Liver (tissue), 8 donors: ENCODE measurements at regions not wholly inside any gene's neighbourhood (a gene's known extent, or its start where the extent isn't known, plus 50 kb on each side); places are given as distances from the start of the nearest gene placed in this dataset.

Experiments used
- DNase-seq: peaks from one replicate; pipeline ENCODE4 v3.0.0-alpha.2; 2017; ENCODE audit warnings: low spot score
- H3K27ac ChIP-seq, 2 donors: one replicate each; pipeline ENCODE4 v1.7.0; 2013; ENCODE audit warnings: inconsistent platforms in 2 of 2, low read length in 2 of 2, control low read depth in 1 of 2, low read depth in 1 of 2, mild to moderate bottlenecking in 1 of 2
- H3K27me3 ChIP-seq, 4 donors: one replicate each; pipeline versions ENCODE4 v1.6.1 to v1.7.0; 2013; ENCODE audit warnings: low read length in 3 of 4, inconsistent platforms in 1 of 4, mild to moderate bottlenecking in 1 of 4, moderate library complexity in 1 of 4; ENCODE audit not compliant: control insufficient read depth in 4 of 4, insufficient read depth in 4 of 4
- H3K36me3 ChIP-seq, 4 donors: one replicate each; pipeline versions ENCODE4 v1.6.1 to v1.7.0; 2013; ENCODE audit warnings: low read length in 3 of 4, mild to moderate bottlenecking in 3 of 4, low read depth in 1 of 4, moderate library complexity in 1 of 4; ENCODE audit not compliant: control insufficient read depth in 4 of 4, insufficient read depth in 3 of 4
- H3K4me1 ChIP-seq, 4 donors: one replicate each; pipeline versions ENCODE4 v1.6.1 to v1.7.0; 2013; ENCODE audit warnings: low read length in 3 of 4, mild to moderate bottlenecking in 3 of 4, moderate library complexity in 1 of 4; ENCODE audit not compliant: control insufficient read depth in 4 of 4, insufficient read depth in 4 of 4
- H3K4me3 ChIP-seq, 3 donors: one replicate each; pipeline versions ENCODE4 v1.6.1 to v1.7.0; 2013; ENCODE audit warnings: low read length in 3 of 3, control low read depth in 1 of 3, low read depth in 1 of 3, mild to moderate bottlenecking in 1 of 3
- H3K9ac ChIP-seq, 2 donors: one replicate each; pipeline ENCODE4 v1.7.0; 2013; ENCODE audit warnings: low read length in 2 of 2, mild to moderate bottlenecking in 2 of 2, moderate library complexity in 2 of 2, control low read depth in 1 of 2, low read depth in 1 of 2
- H3K9me3 ChIP-seq, 4 donors: one replicate each; pipeline versions ENCODE4 v1.6.1 to v1.7.0; 2013; ENCODE audit warnings: low read length in 3 of 4; ENCODE audit not compliant: control insufficient read depth in 4 of 4
- EGR1 ChIP-seq, 2 donors: IDR thresholded peaks; 2 replicates each; pipeline ENCODE4 v1.6.1; 2016 to 2018; ENCODE audit warnings: antibody characterized with exemption in 2 of 2, low read depth in 2 of 2
- FOXA1 ChIP-seq: IDR thresholded peaks from 2 replicates; pipeline ENCODE4 v1.6.1; 2016; ENCODE audit warnings: antibody characterized with exemption
- FOXA2 ChIP-seq: IDR thresholded peaks from 2 replicates; pipeline ENCODE4 v1.6.1; 2016; ENCODE audit warnings: antibody characterized with exemption
- GABPA ChIP-seq, 2 donors: IDR thresholded peaks in 1 of 2; conservative IDR thresholded peaks in 1 of 2; 2 replicates each; pipeline ENCODE4 v1.6.1; 2016; ENCODE audit warnings: antibody characterized with exemption in 2 of 2, mild to moderate bottlenecking in 1 of 2, moderate library complexity in 1 of 2
- HNF4A ChIP-seq, 2 donors: conservative IDR thresholded peaks; 2 replicates each; pipeline ENCODE4 v1.6.1; 2016; ENCODE audit warnings: antibody characterized with exemption in 2 of 2, mild to moderate bottlenecking in 2 of 2
- JUND ChIP-seq, 2 donors: IDR thresholded peaks; 2 replicates each; pipeline ENCODE4 v1.6.1; 2016; ENCODE audit warnings: antibody characterized with exemption in 2 of 2
- NR2F2 ChIP-seq: IDR thresholded peaks from 2 replicates; pipeline ENCODE4 v1.6.1; 2016; ENCODE audit warnings: antibody characterized with exemption
- RAD21 ChIP-seq, 2 donors: IDR thresholded peaks; 2 replicates each; pipeline ENCODE4 v1.6.1; 2016; ENCODE audit warnings: antibody characterized with exemption in 2 of 2, mild to moderate bottlenecking in 2 of 2
- RXRA ChIP-seq, 2 donors: IDR thresholded peaks; 2 replicates each; pipeline ENCODE4 v1.6.1; 2017 to 2018; ENCODE audit warnings: antibody characterized with exemption in 2 of 2, mild to moderate bottlenecking in 1 of 2
- SP1 ChIP-seq: IDR thresholded peaks from 2 replicates; pipeline ENCODE4 v1.6.1; 2018; ENCODE audit warnings: antibody characterized with exemption, mild to moderate bottlenecking
- TAF1 ChIP-seq: conservative IDR thresholded peaks from 2 replicates; pipeline ENCODE4 v1.6.1; 2016; ENCODE audit warnings: antibody characterized with exemption, mild to moderate bottlenecking
- YY1 ChIP-seq: IDR thresholded peaks from 2 replicates; pipeline ENCODE4 v1.6.1; 2016; ENCODE audit warnings: antibody characterized with exemption, mild to moderate bottlenecking
- WGBS: extraction: QIAGEN DNeasy Blood & Tissue Kit; methylation state at CpG from one replicate; pipeline ENCODE4 v1.1.7; 2013; 5-methylcytosine and 5-hydroxymethylcytosine counted together
- TF ChIP-seq, protein P1 (sequence below): fragments of 150-350 bp; IDR thresholded peaks from 2 replicates; pipeline ENCODE4 v1.5.1; 2017; ENCODE audit warnings: improper control_type of control experiment, low read depth, low read length; ENCODE audit not compliant: missing input control
- TF ChIP-seq, protein P2 (sequence below): IDR thresholded peaks from 2 replicates; pipeline ENCODE4 v1.6.1; 2016; ENCODE audit warnings: antibody characterized with exemption, mild to moderate bottlenecking
- TF ChIP-seq, protein P3 (sequence below): IDR thresholded peaks from 2 replicates; pipeline ENCODE4 v1.6.1; 2016; ENCODE audit warnings: antibody characterized with exemption
- TF ChIP-seq, protein P4 (sequence below): IDR thresholded peaks from 2 replicates; pipeline ENCODE4 v1.6.1; 2016; ENCODE audit warnings: antibody characterized with exemption
- TF ChIP-seq, protein P5 (sequence below): IDR thresholded peaks from 2 replicates; pipeline ENCODE4 v1.6.1; 2016; ENCODE audit warnings: antibody characterized with exemption
- donor health status: healthy.
- donor health status: healthy.
- donor health status: healthy.
- donor health status: healthy.
- donor health status: healthy.

DNA sequence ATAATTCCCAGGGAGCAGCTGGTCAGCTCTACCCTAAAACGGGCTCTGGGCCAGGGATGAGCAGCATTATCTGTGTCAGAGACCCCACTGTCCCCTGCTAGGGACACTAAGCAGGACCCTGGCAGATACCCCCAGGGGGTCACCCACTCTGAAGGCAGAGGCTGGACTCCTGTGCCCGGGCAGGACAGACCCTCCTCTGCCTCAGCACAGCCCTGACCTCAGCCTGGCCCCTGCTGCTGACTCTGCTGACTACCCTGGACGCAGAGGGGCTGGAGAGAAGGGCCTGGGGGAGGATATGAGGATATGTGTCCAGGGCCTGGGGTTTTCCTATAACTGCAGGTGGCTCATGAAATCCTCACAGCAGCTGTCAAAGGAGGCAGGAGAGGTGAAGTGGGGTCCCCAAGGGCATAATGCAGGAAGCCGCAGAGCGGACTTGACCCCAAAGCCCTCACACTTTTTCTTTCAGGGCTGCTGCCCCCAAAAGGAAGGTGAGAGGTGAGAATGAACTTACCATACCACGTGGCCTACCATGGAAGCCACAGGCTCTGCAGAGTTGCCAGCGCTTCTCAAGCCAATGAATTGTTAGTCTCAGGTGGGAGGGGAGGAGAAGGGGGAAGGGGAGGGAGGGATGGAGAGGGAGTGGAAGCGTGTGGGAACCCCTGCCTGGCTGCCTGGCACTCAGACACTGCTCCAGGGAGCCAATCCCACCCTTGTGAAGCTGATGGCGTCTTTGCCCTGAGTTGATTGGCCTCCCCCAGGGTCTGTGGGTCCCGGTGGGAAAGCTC, 76.7 kb upstream of the WNT11 start:
- TF ChIP-seq JUND (IDR thresholded peaks at IDR 0.05): no peak
- no peak for TF ChIP-seq GABPA (IDR thresholded peaks at IDR 0.05 in 1 of 2, conservative IDR thresholded peaks at IDR 0.05 in 1 of 2)
- no peak for TF ChIP-seq HNF4A (conservative IDR thresholded peaks at IDR 0.05)
- TF ChIP-seq NR2F2: no peak
- TF ChIP-seq, protein P1, sequence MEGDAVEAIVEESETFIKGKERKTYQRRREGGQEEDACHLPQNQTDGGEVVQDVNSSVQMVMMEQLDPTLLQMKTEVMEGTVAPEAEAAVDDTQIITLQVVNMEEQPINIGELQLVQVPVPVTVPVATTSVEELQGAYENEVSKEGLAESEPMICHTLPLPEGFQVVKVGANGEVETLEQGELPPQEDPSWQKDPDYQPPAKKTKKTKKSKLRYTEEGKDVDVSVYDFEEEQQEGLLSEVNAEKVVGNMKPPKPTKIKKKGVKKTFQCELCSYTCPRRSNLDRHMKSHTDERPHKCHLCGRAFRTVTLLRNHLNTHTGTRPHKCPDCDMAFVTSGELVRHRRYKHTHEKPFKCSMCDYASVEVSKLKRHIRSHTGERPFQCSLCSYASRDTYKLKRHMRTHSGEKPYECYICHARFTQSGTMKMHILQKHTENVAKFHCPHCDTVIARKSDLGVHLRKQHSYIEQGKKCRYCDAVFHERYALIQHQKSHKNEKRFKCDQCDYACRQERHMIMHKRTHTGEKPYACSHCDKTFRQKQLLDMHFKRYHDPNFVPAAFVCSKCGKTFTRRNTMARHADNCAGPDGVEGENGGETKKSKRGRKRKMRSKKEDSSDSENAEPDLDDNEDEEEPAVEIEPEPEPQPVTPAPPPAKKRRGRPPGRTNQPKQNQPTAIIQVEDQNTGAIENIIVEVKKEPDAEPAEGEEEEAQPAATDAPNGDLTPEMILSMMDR: no peak
- TF ChIP-seq, protein P2, sequence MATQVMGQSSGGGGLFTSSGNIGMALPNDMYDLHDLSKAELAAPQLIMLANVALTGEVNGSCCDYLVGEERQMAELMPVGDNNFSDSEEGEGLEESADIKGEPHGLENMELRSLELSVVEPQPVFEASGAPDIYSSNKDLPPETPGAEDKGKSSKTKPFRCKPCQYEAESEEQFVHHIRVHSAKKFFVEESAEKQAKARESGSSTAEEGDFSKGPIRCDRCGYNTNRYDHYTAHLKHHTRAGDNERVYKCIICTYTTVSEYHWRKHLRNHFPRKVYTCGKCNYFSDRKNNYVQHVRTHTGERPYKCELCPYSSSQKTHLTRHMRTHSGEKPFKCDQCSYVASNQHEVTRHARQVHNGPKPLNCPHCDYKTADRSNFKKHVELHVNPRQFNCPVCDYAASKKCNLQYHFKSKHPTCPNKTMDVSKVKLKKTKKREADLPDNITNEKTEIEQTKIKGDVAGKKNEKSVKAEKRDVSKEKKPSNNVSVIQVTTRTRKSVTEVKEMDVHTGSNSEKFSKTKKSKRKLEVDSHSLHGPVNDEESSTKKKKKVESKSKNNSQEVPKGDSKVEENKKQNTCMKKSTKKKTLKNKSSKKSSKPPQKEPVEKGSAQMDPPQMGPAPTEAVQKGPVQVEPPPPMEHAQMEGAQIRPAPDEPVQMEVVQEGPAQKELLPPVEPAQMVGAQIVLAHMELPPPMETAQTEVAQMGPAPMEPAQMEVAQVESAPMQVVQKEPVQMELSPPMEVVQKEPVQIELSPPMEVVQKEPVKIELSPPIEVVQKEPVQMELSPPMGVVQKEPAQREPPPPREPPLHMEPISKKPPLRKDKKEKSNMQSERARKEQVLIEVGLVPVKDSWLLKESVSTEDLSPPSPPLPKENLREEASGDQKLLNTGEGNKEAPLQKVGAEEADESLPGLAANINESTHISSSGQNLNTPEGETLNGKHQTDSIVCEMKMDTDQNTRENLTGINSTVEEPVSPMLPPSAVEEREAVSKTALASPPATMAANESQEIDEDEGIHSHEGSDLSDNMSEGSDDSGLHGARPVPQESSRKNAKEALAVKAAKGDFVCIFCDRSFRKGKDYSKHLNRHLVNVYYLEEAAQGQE: no peak
- TF ChIP-seq FOXA1: no peak
- WGBS: 87% methylated on average over 10 of the region's 10 CpGs
- no peaks in the 10 kb centered on the region for H3K27me3 ChIP-seq
- H3K4me3 ChIP-seq: no peak overlapping the region
- H3K9me3 ChIP-seq: no peaks in the 10 kb centered on the region
- no peak overlapping the region for H3K9ac ChIP-seq
- DNase-seq: no peak
- H3K4me1 ChIP-seq: no peaks in the 10 kb centered on the region
- no peaks in the 10 kb centered on the region for H3K36me3 ChIP-seq
- no peak overlapping the region for H3K27ac ChIP-seq

- H3K4me1 ChIP-seq: peaks cover 0 to 5% (median under 1%) of the 10 kb centered on the region in 4 donors
- no peaks in the 10 kb centered on the region for H3K36me3 ChIP-seq
- no peaks in the 10 kb centered on the region for H3K27me3 ChIP-seq
- no peak overlapping the region for H3K27ac ChIP-seq
- TF ChIP-seq GABPA (IDR thresholded peaks at IDR 0.05 in 1 of 2, conservative IDR thresholded peaks at IDR 0.05 in 1 of 2) (no peak), FOXA2 (no peak), NR2F2 (no peak), TAF1 (no peak), HNF4A (conservative IDR thresholded peaks at IDR 0.05) (no peak), YY1 (no peak), SP1 (no peak), EGR1 (IDR thresholded peaks at IDR 0.05; ENCODE audit: low read depth in 2 of 2) (no peak), FOXA1 (no peak), JUND (IDR thresholded peaks at IDR 0.05) (no peak), RAD21 (IDR thresholded peaks at IDR 0.05) (no peak), RXRA (IDR thresholded peaks at IDR 0.05) (no peak)
- TF ChIP-seq, protein P3, sequence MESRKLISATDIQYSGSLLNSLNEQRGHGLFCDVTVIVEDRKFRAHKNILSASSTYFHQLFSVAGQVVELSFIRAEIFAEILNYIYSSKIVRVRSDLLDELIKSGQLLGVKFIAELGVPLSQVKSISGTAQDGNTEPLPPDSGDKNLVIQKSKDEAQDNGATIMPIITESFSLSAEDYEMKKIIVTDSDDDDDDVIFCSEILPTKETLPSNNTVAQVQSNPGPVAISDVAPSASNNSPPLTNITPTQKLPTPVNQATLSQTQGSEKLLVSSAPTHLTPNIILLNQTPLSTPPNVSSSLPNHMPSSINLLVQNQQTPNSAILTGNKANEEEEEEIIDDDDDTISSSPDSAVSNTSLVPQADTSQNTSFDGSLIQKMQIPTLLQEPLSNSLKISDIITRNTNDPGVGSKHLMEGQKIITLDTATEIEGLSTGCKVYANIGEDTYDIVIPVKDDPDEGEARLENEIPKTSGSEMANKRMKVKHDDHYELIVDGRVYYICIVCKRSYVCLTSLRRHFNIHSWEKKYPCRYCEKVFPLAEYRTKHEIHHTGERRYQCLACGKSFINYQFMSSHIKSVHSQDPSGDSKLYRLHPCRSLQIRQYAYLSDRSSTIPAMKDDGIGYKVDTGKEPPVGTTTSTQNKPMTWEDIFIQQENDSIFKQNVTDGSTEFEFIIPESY: no peak
- TF ChIP-seq, protein P4, sequence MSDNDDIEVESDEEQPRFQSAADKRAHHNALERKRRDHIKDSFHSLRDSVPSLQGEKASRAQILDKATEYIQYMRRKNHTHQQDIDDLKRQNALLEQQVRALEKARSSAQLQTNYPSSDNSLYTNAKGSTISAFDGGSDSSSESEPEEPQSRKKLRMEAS: no peak
- TF ChIP-seq, protein P2: no peak
- TF ChIP-seq, protein P5, sequence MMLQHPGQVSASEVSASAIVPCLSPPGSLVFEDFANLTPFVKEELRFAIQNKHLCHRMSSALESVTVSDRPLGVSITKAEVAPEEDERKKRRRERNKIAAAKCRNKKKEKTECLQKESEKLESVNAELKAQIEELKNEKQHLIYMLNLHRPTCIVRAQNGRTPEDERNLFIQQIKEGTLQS: no peak
- no peak overlapping the region for H3K9ac ChIP-seq
- WGBS: 91% methylated on average over 14 of the region's 14 CpGs
- no peaks in the 10 kb centered on the region for H3K9me3 ChIP-seq
- no peak for DNase-seq
- no peak overlapping the region for H3K4me3 ChIP-seq
Measured at GRCh38 chr11:76282172-76282571, 75.9 kb upstream of the WNT11 start.
